ENCODE measurements at regions not wholly inside any gene's neighbourhood (a gene's known extent, or its start where the extent isn't known, plus 50 kb on each side); places are given as distances from the start of the nearest gene placed in this dataset.

DNA sequence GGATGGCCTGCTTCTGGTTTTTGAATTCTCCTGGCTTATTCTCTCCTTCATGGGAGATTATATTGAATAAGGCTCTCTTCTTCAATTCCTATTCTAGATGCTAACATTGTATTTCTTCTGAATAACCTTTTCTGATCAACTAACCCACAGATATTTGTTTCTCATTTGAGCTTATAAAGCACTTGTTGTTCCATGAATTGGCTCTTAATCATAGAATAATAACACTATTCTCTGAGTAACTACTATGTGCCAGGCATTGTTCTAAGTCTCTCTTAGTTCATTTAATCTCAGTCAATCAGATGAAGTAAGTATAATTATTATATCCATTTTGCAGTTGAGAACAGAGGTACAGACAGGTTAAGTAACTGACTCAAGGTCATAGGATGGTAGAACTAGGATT lies 136.3 kb upstream of the MLIP start:
- DNase-seq: no peak

DNA sequence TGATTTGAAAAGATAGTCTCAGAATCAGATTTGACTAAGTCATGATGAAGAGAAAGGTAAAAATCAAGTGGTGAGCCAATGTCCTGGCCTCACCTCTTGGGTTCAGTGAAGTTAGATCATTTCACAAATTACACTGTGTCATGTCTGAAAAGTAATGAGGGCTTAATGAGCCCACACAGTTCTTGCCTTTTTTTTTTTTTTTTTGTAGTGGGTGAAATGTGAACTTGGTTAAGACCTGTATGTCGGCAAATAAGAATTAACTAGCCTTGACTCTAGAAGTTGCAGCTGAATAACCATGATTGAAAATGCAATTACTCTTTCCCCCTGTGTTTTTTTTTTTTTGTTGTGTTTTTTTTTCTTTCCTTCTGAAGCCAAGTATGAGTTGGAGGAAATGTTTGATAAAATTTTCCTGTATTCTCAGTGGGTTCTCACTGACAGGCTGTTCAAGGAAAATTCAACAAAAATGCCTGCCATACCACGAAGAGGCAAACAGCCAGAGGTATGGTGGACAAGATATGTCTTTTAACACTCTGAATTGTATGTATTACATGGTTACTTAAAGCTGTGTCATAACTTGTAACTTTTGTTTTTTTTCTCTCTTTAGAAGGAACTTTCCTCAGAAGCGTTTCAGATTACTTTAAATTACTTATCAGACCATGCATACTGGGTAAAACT lies 135.2 kb upstream of the MLIP start:
- DNase-seq: no peak

GRCh38 chr6:53977551-53977950 lies 133.7 kb upstream of the MLIP start:
- no peak for DNase-seq

- peak; percentile 68 for DNase-seq
Observed at GRCh38 chr6:53979468-53980067, 131.7 kb upstream of the MLIP start.

- DNase-seq: no peak
Observed at GRCh38 chr6:53982366-53983050, 128.7 kb upstream of the MLIP start.

DNA sequence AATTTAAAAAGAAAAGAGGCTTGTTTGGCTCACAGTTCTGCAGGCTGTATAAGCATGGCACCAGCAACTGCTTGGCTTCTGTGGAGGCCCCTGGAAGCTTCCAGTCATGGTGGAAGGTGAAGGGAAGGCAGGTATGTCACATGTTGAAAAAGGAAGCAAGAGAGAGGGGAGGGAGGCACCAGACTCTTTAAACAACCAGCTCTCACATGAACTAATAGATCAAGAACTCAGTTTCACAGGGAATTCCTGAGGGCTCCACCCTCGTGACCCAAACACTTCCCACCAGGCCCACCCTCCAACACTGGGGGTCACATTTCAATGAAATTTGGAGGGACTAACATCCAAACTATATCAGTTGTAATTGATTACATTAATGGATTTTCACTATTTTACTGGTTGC lies 127.9 kb upstream of the MLIP start:
- DNase-seq: no peak

- no peak for DNase-seq
Observed at GRCh38 chr6:53984163-53984562, 127.1 kb upstream of the MLIP start.

DNA sequence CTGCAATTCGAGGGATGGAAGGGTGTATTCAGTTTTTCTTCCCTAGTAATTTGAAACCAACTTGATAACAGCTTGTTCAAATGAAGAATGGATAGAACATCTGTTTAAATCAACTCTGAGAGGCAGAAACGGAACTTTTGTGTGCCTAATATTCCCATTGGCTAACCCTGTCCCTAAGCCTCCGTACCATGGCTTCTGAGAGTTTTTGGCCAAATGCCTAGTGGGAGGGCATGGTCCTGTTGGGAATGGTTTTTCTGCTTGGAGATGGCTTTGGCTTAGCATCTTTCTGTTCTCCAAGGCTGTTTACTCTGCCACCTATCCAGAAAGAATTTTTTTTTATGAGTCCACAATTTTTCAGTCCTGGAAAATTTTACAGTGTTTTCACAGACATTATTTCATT lies 126.7 kb upstream of the MLIP start:
- no peak for DNase-seq

DNA sequence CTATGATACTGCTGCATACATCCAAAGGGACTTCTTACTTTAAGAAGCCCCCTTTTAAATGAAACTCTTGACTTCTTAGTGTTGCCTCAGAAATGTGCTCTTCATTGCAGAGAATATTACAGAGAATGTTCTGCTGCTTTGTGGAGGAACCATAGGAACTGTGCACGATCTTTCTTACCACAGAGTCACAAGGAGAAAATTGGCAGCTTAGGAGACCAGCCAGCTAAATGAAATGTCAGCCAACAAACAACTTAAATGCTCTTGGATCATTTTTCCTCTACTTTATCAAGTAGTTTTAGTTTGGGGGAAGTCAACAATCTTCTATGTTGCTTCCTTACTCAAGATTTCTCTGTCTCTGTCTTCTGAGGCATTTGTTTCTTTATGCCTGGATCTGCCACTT lies 125.9 kb upstream of the MLIP start:
- no peak for DNase-seq

DNA sequence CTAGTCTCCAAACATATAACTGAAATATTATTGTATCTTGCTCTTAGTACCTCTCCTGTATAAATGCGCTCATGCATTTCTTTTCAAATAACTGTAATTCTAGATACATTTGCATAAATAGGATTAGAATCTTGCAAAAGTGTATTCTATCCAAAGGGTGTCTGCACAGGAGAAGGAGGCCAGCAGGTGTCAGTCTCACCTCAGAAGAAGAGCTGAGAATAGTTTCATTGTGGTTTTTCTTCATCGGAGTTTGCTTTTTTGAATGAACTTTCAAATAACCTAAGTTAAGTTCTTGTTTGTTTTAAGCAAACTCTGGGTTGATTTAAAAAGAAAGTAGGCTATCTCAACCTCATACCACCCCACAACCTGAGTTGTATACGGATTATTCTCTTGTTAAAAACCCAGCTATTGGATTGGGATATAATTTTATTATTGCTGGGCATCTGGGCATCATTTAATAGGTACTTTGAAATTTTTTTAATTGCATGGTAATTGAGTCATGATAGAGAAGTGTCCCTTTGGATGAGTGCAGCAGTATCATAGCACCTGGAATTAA lies 125.0 kb upstream of the MLIP start:
- peak; percentile 47 for DNase-seq

- no peak for DNase-seq
Observed at GRCh38 chr6:53986721-53987521, 124.3 kb upstream of the MLIP start.

- DNase-seq: no peak
Observed at GRCh38 chr6:53987522-53987888, 123.7 kb upstream of the MLIP start.

- DNase-seq: no peak
Observed at GRCh38 chr6:53989504-53989903, 121.7 kb upstream of the MLIP start.

DNA sequence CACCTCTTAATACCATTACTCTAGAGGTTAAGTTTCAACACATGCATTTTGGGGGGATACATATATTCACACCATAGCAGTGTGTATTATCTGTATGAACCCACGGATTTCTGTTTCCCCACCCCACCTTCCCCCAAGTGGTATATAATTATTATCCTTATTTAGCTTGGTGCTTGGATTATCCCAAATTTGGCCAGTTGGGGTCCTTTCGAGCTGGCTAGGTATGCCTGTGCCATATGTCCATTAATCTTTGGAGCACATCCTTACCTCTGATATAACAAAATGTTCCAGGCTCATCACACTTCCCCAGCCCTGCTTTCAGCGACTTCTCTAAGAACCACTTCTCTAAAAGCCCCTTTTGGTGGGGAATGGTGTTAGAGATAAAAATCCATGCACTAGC lies 118.7 kb upstream of the MLIP start:
- no peak for DNase-seq

DNA sequence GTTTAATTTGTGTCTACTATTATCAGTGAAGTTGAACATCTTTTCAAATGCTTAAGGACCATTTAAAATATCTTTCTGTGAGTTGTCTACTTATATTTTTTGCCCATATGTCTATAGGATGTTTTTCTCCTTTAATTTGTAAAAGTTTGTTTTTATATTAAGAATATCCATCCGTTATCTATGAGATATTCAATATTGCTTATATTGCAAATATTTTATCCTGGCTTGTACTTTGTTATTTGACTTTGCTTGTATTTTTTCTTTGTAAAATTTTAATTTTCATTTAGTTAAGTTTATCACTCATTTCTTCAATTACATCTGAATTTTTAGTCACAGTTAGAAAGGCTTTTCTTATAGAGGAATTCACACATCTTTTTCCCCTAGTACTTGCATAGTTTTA lies 117.0 kb upstream of the MLIP start:
- DNase-seq: no peak

GRCh38 chr6:53995935-53996334 lies 115.3 kb upstream of the MLIP start:
- DNase-seq: no peak

DNA sequence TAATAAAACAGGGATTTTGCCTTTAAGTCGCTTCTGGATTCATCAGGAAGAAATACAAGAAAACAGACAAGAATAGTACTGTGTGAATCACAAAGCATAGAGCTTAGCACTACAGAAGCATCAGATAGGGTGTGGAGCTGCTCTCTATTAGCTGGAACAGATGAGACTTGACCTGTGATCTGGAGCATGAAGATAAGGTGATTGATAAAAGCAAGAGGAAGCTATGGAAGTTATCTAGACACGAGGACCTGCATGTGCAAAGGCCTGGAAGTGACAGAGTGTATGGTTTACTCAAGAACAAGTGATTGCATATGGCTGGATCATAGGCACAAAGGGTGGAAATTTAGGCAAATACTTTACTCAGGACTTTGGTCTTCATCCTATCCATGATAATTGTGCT lies 112.9 kb upstream of the MLIP start:
- DNase-seq: peak; percentile 24

- DNase-seq: no peak
Observed at GRCh38 chr6:53999088-53999755, 112.0 kb upstream of the MLIP start.

- no peak for DNase-seq
Observed at GRCh38 chr6:54002116-54002515, 109.1 kb upstream of the MLIP start.

DNA sequence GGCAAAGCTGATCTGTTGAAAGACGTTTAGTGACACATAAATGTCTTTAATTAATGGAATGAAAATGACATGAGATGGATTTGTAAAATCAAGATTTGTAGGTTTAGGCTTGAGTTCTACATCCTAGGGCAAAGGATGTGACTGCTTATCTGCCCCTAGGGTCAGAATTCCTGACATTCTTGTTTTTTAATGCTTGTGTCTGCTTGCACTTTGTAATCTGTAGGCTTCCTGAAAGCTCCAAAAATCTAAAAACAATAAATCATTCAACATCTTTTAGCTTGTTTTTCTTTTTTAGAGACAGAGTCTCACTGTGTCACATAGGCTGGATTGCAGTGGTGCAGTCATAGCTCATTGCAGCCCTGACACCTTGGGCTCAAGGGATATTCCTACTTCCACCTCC lies 107.9 kb upstream of the MLIP start:
- DNase-seq: no peak

DNA sequence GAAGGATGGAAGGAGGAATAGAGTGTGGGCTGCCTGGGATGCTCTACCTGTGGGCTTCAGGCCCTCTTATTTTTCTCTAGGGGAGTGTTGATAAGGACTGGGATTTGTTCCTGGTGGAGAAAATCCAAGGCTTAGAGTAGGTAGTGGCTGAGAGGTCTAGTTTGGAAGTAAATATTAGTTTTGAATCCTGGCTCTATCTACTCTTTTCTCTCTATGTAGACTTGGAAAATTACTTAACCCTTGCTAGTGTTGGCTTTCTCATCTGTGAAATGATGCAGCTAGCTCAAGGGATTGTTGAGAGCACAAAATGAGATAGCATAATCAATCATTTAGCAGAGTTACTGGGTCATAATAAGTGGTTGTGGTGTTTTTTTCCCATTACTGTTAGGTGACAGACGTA lies 102.7 kb upstream of the MLIP start:
- DNase-seq: no peak

DNA sequence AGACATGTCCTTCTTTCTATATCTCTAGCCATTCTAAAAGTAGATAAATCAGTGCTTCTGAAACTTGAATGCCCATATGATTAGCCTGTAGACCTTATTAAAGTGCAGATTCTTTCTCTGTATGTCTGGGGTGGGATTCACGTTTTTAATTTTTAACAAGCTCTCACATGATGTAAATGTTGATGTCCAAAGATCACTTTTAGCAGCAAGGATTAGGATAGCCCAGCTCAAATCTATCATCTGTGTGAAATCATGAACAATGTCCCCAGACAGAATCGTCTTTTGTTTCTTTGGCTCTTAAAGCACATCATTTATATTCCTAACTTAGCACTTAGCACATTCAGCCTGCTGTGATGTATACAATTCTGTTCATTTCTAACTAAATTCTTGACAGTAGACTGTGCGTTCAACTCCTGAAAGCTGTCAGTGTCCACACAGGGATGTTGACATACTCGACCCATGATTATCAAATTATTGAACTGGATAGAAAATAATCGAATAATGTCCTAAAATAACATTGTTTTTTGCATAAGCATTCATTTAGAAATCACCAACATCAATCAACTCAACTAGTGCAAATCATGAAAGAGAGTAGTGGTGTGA lies 102.1 kb upstream of the MLIP start:
- no peak for DNase-seq
